Activated naive CD4-positive, alpha-beta T cell treated with anti-CD3 and anti-CD28 coated beads for 36 hours (primary cell): ENCODE measurements at regions not wholly inside any gene's neighbourhood (a gene's known extent, or its start where the extent isn't known, plus 50 kb on each side); places are given as distances from the start of the nearest gene placed in this dataset.

ENCODE experiments used
- CTCF ChIA-PET: fragments of 350-600 bp; sonication (Branson Sonifier 250); formaldehyde crosslinking; loops from one replicate; lab custom pipeline; 2021; ENCODE audit warnings: antibody characterized with exemption; lab: Charles Lee
- DNase-seq: peaks from one replicate; pipeline ENCODE4 v3.0.0-alpha.2; 2020
- H3K27ac Mint-ChIP-seq: one replicate; pipeline ENCODE4 v1.8.0; 2021; ENCODE audit warnings: mild to moderate bottlenecking, mixed read lengths
- H3K27me3 Mint-ChIP-seq: one replicate; pipeline ENCODE4 v1.8.0; 2021; ENCODE audit warnings: low read depth, mixed read lengths
- H3K36me3 Mint-ChIP-seq: one replicate; pipeline ENCODE4 v1.8.0; 2021; ENCODE audit warnings: low read depth, mixed read lengths
- H3K4me1 Mint-ChIP-seq: one replicate; pipeline ENCODE4 v1.8.0; 2021; ENCODE audit warnings: low read depth, mixed read lengths
- H3K4me3 Mint-ChIP-seq: one replicate; pipeline ENCODE4 v1.8.0; 2021; ENCODE audit warnings: mild to moderate bottlenecking, moderate library complexity, mixed read lengths
- H3K9me3 Mint-ChIP-seq: one replicate; pipeline ENCODE4 v1.8.0; 2021; ENCODE audit warnings: mixed read lengths
- intact Hi-C: fragments of 100-400 bp; cut with micrococcal nuclease; formaldehyde crosslinking; loops from one replicate; pipeline ENCODE4 v1.15.1; 2023

GRCh38 chr9:84154320-84154719 lies 173.7 kb downstream of the RMI1 start:
- Mint-ChIP-seq H3K9me3 (no peaks in the 10 kb centered on the region), H3K27me3 (no peaks in the 10 kb centered on the region), H3K36me3 (no peaks in the 10 kb centered on the region), H3K4me1 (no peaks in the 10 kb centered on the region), H3K4me3 (no peak overlapping the region), H3K27ac (no peak overlapping the region)
- CTCF ChIA-PET, result no interaction called here
- DNase-seq, result no peak
- intact Hi-C loops, result no loop called here

DNA sequence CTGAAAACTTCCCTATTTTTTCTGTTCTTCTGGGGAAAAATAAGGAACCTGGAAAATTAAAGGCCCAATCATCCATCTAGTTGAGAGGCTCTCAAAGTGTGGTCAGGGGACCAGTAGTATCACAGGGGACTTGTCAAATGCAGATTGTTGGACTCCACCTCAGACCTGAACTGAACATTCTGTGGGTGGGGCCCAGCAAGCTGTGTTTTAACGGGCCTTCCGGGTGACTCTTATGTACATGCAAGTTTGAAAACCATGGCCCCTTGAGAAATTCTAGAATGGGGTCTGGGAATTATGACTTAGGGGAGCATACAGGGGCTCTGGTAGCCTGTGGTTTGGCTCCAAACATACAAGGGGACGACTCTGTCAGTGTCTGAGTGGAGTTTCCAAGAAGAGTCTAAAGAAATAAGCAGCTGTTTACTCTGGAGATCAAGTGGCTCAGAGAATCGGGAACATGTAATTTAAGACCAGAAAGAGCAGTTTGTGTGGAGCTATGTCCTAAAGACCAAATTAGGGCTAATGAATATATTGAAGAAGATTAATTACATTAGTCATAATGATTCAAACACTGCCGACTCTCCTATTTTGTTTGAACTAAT lies 177.4 kb downstream of the SLC28A3 start:
- DNase-seq, result no peak
- peaks cover 11% of the 10 kb centered on the region for H3K27me3 Mint-ChIP-seq
- H3K27ac Mint-ChIP-seq, result no peak overlapping the region
- intact Hi-C loops, result no loop called here
- no peak overlapping the region for H3K4me3 Mint-ChIP-seq
- H3K4me1 Mint-ChIP-seq, result no peaks in the 10 kb centered on the region
- CTCF ChIA-PET, result interaction anchor here (0.6 to 5.1 kb wide), 3 partner anchors 9 to 241 kb away, joined by 3 to 27 read pairs (median 4); no protein-coding TSS in a partner anchor
- no peaks in the 10 kb centered on the region for H3K9me3 Mint-ChIP-seq
- H3K36me3 Mint-ChIP-seq, result no peaks in the 10 kb centered on the region

GRCh38 chr9:84166891-84167290 lies 173.7 kb downstream of the SLC28A3 start:
- H3K27me3 Mint-ChIP-seq, result peaks cover 4% of the 10 kb centered on the region
- no peaks in the 10 kb centered on the region for H3K4me1 Mint-ChIP-seq
- CTCF ChIA-PET, result no interaction called here
- no peaks in the 10 kb centered on the region for H3K36me3 Mint-ChIP-seq
- H3K9me3 Mint-ChIP-seq, result no peaks in the 10 kb centered on the region
- no peak overlapping the region for H3K4me3 Mint-ChIP-seq
- DNase-seq, result no peak
- H3K27ac Mint-ChIP-seq, result no peak overlapping the region
- intact Hi-C loops, result no loop called here

DNA sequence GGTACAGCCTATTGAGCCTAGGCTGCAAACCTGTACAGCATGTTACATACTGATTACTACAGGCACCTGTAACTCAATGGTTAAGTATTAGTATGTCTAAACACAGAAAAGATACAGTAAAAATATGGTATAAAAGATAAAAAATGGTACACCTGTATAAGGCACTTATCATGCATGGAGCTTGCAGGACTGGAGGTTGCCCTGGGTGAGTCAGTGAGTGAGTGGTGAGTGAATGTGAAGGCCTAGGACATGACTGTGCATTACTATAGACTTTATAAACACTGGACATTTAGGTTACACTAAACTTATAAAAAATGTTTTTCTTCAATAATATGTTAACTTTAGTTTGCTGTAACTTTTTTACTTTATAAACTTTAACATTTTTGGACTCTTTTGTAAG lies 171.3 kb downstream of the SLC28A3 start:
- no peaks in the 10 kb centered on the region for H3K4me1 Mint-ChIP-seq
- H3K9me3 Mint-ChIP-seq, result no peaks in the 10 kb centered on the region
- intact Hi-C loops, result no loop called here
- H3K27me3 Mint-ChIP-seq, result peaks cover 1% of the 10 kb centered on the region
- CTCF ChIA-PET, result interaction anchor here (0.5 kb wide), 1 partner anchor 15 kb away, joined by 3 read pairs; no protein-coding TSS in a partner anchor
- H3K36me3 Mint-ChIP-seq, result no peaks in the 10 kb centered on the region
- no peak overlapping the region for H3K4me3 Mint-ChIP-seq
- H3K27ac Mint-ChIP-seq, result no peak overlapping the region
- no peak for DNase-seq

- H3K4me3 Mint-ChIP-seq, result no peak overlapping the region
- H3K36me3 Mint-ChIP-seq, result no peaks in the 10 kb centered on the region
- H3K27ac Mint-ChIP-seq, result no peak overlapping the region
- H3K4me1 Mint-ChIP-seq, result no peaks in the 10 kb centered on the region
- peaks cover 1% of the 10 kb centered on the region for H3K27me3 Mint-ChIP-seq
- no peak for DNase-seq
- intact Hi-C loops, result loop anchor here (1.0 to 5.0 kb wide), 2 partner anchors 232 to 248 kb away; partner anchors contain the start of gene KIF27
- H3K9me3 Mint-ChIP-seq, result no peaks in the 10 kb centered on the region
- CTCF ChIA-PET, result no interaction called here
Measured at GRCh38 chr9:84170521-84171141, 169.9 kb downstream of the SLC28A3 start.

GRCh38 chr9:84173961-84174360 lies 166.6 kb downstream of the SLC28A3 start:
- H3K36me3 Mint-ChIP-seq, result no peaks in the 10 kb centered on the region
- H3K4me3 Mint-ChIP-seq, result no peak overlapping the region
- H3K9me3 Mint-ChIP-seq, result no peaks in the 10 kb centered on the region
- CTCF ChIA-PET, result interaction anchor here (0.6 to 2.7 kb wide), 17 partner anchors 10 to 1376 kb away, joined by 3 to 27 read pairs (median 3); no protein-coding TSS in a partner anchor
- H3K27ac Mint-ChIP-seq, result no peak overlapping the region
- H3K4me1 Mint-ChIP-seq, result no peaks in the 10 kb centered on the region
- intact Hi-C loops, result loop anchor here (2.0 to 5.0 kb wide), 2 partner anchors 143 to 252 kb away; partner anchors contain the start of gene KIF27
- no peak for DNase-seq
- peaks cover 1% of the 10 kb centered on the region for H3K27me3 Mint-ChIP-seq

- CTCF ChIA-PET, result interaction anchor here (0.7 to 2.7 kb wide), 6 partner anchors 33 to 657 kb away, joined by 3 to 8 read pairs (median 3); no protein-coding TSS in a partner anchor
- intact Hi-C loops, result loop anchor here (2.0 to 5.0 kb wide), 2 partner anchors 142 to 252 kb away; partner anchors contain the start of gene KIF27
- H3K27me3 Mint-ChIP-seq, result peaks cover 4% of the 10 kb centered on the region
- H3K4me1 Mint-ChIP-seq, result no peaks in the 10 kb centered on the region
- H3K9me3 Mint-ChIP-seq, result no peaks in the 10 kb centered on the region
- H3K27ac Mint-ChIP-seq, result no peak overlapping the region
- DNase-seq, result no peak
- H3K36me3 Mint-ChIP-seq, result no peaks in the 10 kb centered on the region
- no peak overlapping the region for H3K4me3 Mint-ChIP-seq
Measured at GRCh38 chr9:84174486-84174885, 166.1 kb downstream of the SLC28A3 start.

DNA sequence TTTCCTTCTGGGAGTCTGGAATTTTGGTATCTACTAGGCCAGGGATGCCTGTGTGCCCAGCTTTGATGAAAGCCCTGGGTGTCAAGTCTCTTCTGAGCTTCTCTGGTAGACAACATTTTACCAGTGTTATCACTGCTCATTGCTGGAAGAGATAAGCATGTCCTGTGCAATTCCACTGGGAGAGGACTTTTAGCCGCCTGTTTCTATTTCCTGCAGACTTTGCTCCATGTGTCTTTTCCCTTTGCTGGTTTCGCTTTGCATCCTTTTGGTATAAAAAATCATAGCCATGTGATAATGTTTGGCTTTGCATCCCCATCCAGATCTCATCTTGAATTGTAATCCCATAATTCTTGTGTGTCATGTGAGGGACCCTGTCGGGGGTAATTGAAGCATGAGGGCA lies 163.2 kb downstream of the SLC28A3 start:
- Mint-ChIP-seq H3K4me3 (no peak overlapping the region), H3K4me1 (no peaks in the 10 kb centered on the region), H3K36me3 (no peaks in the 10 kb centered on the region), H3K27ac (no peak overlapping the region), H3K27me3 (peaks cover 9% of the 10 kb centered on the region), H3K9me3 (no peaks in the 10 kb centered on the region)
- no peak for DNase-seq
- intact Hi-C loops, result no loop called here
- CTCF ChIA-PET, result no interaction called here

GRCh38 chr9:84179531-84179930 lies 161.0 kb downstream of the SLC28A3 start:
- intact Hi-C loops, result no loop called here
- no peaks in the 10 kb centered on the region for H3K36me3 Mint-ChIP-seq
- no peak overlapping the region for H3K27ac Mint-ChIP-seq
- no peak overlapping the region for H3K4me3 Mint-ChIP-seq
- H3K9me3 Mint-ChIP-seq, result no peaks in the 10 kb centered on the region
- no peaks in the 10 kb centered on the region for H3K4me1 Mint-ChIP-seq
- CTCF ChIA-PET, result interaction anchor here (0.6 kb wide), 1 partner anchor 76 kb away, joined by 3 read pairs; no protein-coding TSS in a partner anchor
- H3K27me3 Mint-ChIP-seq, result peaks cover 9% of the 10 kb centered on the region
- DNase-seq, result no peak

- Mint-ChIP-seq H3K4me1 (no peaks in the 10 kb centered on the region), H3K27me3 (peaks cover 11% of the 10 kb centered on the region), H3K4me3 (no peak overlapping the region), H3K9me3 (no peaks in the 10 kb centered on the region), H3K36me3 (no peaks in the 10 kb centered on the region), H3K27ac (no peak overlapping the region)
- intact Hi-C loops, result no loop called here
- DNase-seq, result no peak
- CTCF ChIA-PET, result no interaction called here
Measured at GRCh38 chr9:84187090-84187489, 153.5 kb downstream of the SLC28A3 start.

GRCh38 chr9:84189904-84190303 lies 150.7 kb downstream of the SLC28A3 start:
- Mint-ChIP-seq H3K36me3 (no peaks in the 10 kb centered on the region), H3K27me3 (peaks cover 14% of the 10 kb centered on the region), H3K9me3 (no peaks in the 10 kb centered on the region), H3K4me1 (no peaks in the 10 kb centered on the region), H3K4me3 (no peak overlapping the region), H3K27ac (no peak overlapping the region)
- DNase-seq, result no peak
- CTCF ChIA-PET, result no interaction called here
- intact Hi-C loops, result no loop called here

DNA sequence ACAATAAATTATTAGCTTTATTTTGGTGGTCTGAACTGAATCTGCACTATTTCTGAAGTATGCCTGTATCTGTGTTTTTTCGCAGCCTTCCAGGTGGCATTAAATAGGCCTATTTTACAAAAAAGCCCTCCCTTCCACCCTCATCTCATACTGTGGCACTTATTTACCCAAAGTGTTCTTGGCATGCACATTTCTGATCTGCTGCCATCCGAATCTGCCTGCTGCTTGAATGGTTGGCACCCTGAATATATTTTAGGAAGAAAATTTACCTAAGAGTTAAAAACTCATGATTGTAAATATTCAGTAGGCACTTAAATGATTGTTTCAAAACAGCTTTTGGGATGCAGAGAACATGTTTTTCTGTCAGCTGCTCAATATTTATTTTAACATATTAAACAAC lies 150.1 kb downstream of the SLC28A3 start:
- CTCF ChIA-PET, result no interaction called here
- no peaks in the 10 kb centered on the region for H3K9me3 Mint-ChIP-seq
- no peak for DNase-seq
- no peak overlapping the region for H3K4me3 Mint-ChIP-seq
- intact Hi-C loops, result no loop called here
- no peaks in the 10 kb centered on the region for H3K4me1 Mint-ChIP-seq
- H3K27me3 Mint-ChIP-seq, result peaks cover 14% of the 10 kb centered on the region
- H3K27ac Mint-ChIP-seq, result no peak overlapping the region
- H3K36me3 Mint-ChIP-seq, result no peaks in the 10 kb centered on the region
